Glutamatergic neuron (in vitro differentiated cells): ENCODE measurements at regions not wholly inside any gene's neighbourhood (a gene's known extent, or its start where the extent isn't known, plus 50 kb on each side); places are given as distances from the start of the nearest gene placed in this dataset.

Source experiments
- DNase-seq: peaks from one replicate; pipeline ENCODE4 v3.0.0; 2022
- H3K27ac Mint-ChIP-seq: one replicate; pipeline ENCODE4 v1.8.0; 2020; ENCODE audit warnings: mild to moderate bottlenecking, mixed read lengths, inconsistent platforms; ENCODE audit not compliant: unreplicated experiment
- H3K27me3 Mint-ChIP-seq: one replicate; pipeline ENCODE4 v1.8.0; 2020; ENCODE audit warnings: mild to moderate bottlenecking, moderate library complexity, mixed read lengths, inconsistent platforms; ENCODE audit not compliant: unreplicated experiment
- H3K36me3 Mint-ChIP-seq: one replicate; pipeline ENCODE4 v1.8.0; 2020; ENCODE audit warnings: mild to moderate bottlenecking, mixed read lengths, inconsistent platforms; ENCODE audit not compliant: unreplicated experiment
- H3K4me1 Mint-ChIP-seq: one replicate; pipeline ENCODE4 v1.8.0; 2020; ENCODE audit warnings: mild to moderate bottlenecking, low read depth, mixed read lengths, inconsistent platforms; ENCODE audit not compliant: unreplicated experiment
- H3K4me3 Mint-ChIP-seq: one replicate; pipeline ENCODE4 v1.8.0; 2020; ENCODE audit warnings: mild to moderate bottlenecking, mixed read lengths, inconsistent platforms; ENCODE audit not compliant: unreplicated experiment
- H3K9me3 Mint-ChIP-seq: one replicate; pipeline ENCODE4 v1.8.0; 2020; ENCODE audit warnings: mild to moderate bottlenecking, moderate library complexity, mixed read lengths, inconsistent platforms; ENCODE audit not compliant: unreplicated experiment
- CTCF ChIP-seq: fragments of 200-600 bp; sonication (generic); IDR thresholded peaks from one replicate; pipeline ENCODE4 v1.5.0; 2021; ENCODE audit not compliant: partially characterized antibody, unreplicated experiment

GRCh38 chr16:86962913-86963312, 354.3 kb downstream of the C16orf95 start:
- Mint-ChIP-seq H3K4me1 (peaks cover 3% of the 10 kb centered on the region), H3K27me3 (peaks cover 3% of the 10 kb centered on the region), H3K27ac (no peak overlapping the region), H3K36me3 (no peaks in the 10 kb centered on the region), H3K4me3 (no peak overlapping the region), H3K9me3 (peaks cover 1% of the 10 kb centered on the region)
- no peak for DNase-seq
- no peak for TF ChIP-seq CTCF

- peaks cover 3% of the 10 kb centered on the region for H3K27me3 Mint-ChIP-seq
- no peak overlapping the region for H3K27ac Mint-ChIP-seq
- H3K36me3 Mint-ChIP-seq, result no peaks in the 10 kb centered on the region
- no peak for DNase-seq
- peaks cover 1% of the 10 kb centered on the region for H3K9me3 Mint-ChIP-seq
- H3K4me1 Mint-ChIP-seq, result peaks cover 7% of the 10 kb centered on the region
- TF ChIP-seq CTCF, result no peak
- no peak overlapping the region for H3K4me3 Mint-ChIP-seq
These were observed 353.3 kb downstream of the C16orf95 start for GRCh38 chr16:86963600-86964575.

- peaks cover 6% of the 10 kb centered on the region for H3K4me1 Mint-ChIP-seq
- H3K36me3 Mint-ChIP-seq, result no peaks in the 10 kb centered on the region
- no peak for TF ChIP-seq CTCF
These were observed 352.4 kb downstream of the C16orf95 start for GRCh38 chr16:86964796-86965241.

GRCh38 chr16:86965331-86965730, 351.9 kb downstream of the C16orf95 start:
- H3K9me3 Mint-ChIP-seq, result peaks cover 1% of the 10 kb centered on the region
- H3K4me1 Mint-ChIP-seq, result peaks cover 4% of the 10 kb centered on the region
- H3K27me3 Mint-ChIP-seq, result peaks cover 3% of the 10 kb centered on the region
- H3K27ac Mint-ChIP-seq, result no peak overlapping the region
- no peak for TF ChIP-seq CTCF
- no peaks in the 10 kb centered on the region for H3K36me3 Mint-ChIP-seq
- peak; percentile 6 for DNase-seq
- no peak overlapping the region for H3K4me3 Mint-ChIP-seq

More at GRCh38 chr16:86964796-86965241, 352.4 kb downstream of the C16orf95 start:
- H3K9me3 Mint-ChIP-seq, result peaks cover 1% of the 10 kb centered on the region
- H3K27ac Mint-ChIP-seq, result no peak overlapping the region
- H3K4me3 Mint-ChIP-seq, result no peak overlapping the region
- no peak for DNase-seq
- peaks cover 3% of the 10 kb centered on the region for H3K27me3 Mint-ChIP-seq
